GM23338 (cell line): ENCODE measurements at regions not wholly inside any gene's neighbourhood (a gene's known extent, or its start where the extent isn't known, plus 50 kb on each side); places are given as distances from the start of the nearest gene placed in this dataset.

Experiments used
- ATAC-seq: fragments of 200-7000 bp; cut with Tn5 transposase; 3 replicates; pipeline ENCODE4 v1.9.1; 2020
- DNase-seq: peaks from one replicate; pipeline ENCODE4 v3.0.0-alpha.2; 2015; ENCODE audit warnings: low spot score
- H2AFZ ChIP-seq: fragments of 200-600 bp; sonication (generic); 2 replicates; pipeline ENCODE4 v1.8.0; 2016; ENCODE audit warnings: antibody characterized with exemption, mild to moderate bottlenecking, moderate library complexity
- H3F3A ChIP-seq: fragments of 200-600 bp; sonication (generic); replicated peaks from 2 replicates; pipeline ENCODE4 v1.8.0; 2017; ENCODE audit warnings: antibody characterized with exemption, mixed run types, low read depth
- H3K27ac ChIP-seq: fragments of 200-600 bp; sonication (generic); 2 replicates; pipeline ENCODE4 v1.6.1; 2016; ENCODE audit warnings: low read depth
- H3K27me3 ChIP-seq: fragments of 200-600 bp; sonication (generic); 2 replicates; pipeline ENCODE4 v1.8.0; 2016; ENCODE audit warnings: mild to moderate bottlenecking, mixed run types, moderate library complexity; ENCODE audit not compliant: insufficient read depth
- H3K36me3 ChIP-seq: fragments of 200-600 bp; sonication (generic); 2 replicates; pipeline ENCODE4 v1.8.0; 2016; ENCODE audit warnings: mild to moderate bottlenecking; ENCODE audit not compliant: insufficient read depth
- H3K4me1 ChIP-seq: fragments of 200-600 bp; sonication (generic); 2 replicates; pipeline ENCODE4 v1.8.0; 2016; ENCODE audit warnings: mild to moderate bottlenecking, moderate library complexity; ENCODE audit not compliant: insufficient read depth
- H3K4me2 ChIP-seq: fragments of 200-600 bp; sonication (generic); 2 replicates; pipeline ENCODE4 v1.7.1; 2017; ENCODE audit warnings: mixed run types
- H3K4me3 ChIP-seq: fragments of 200-600 bp; sonication (generic); 2 replicates; pipeline ENCODE4 v1.6.1; 2016; ENCODE audit warnings: mixed run types
- H3K79me2 ChIP-seq: fragments of 200-600 bp; sonication (generic); replicated peaks from 2 replicates; pipeline ENCODE4 v1.8.0; 2017; ENCODE audit warnings: mild to moderate bottlenecking; ENCODE audit not compliant: insufficient read depth
- H3K9me2 ChIP-seq: fragments of 200-600 bp; sonication (generic); 2 replicates; pipeline ENCODE4 v1.8.0; 2017; ENCODE audit not compliant: insufficient read depth
- H4K20me1 ChIP-seq: fragments of 200-600 bp; sonication (generic); replicated peaks from 2 replicates; pipeline ENCODE4 v1.8.0; 2017; ENCODE audit warnings: mild to moderate bottlenecking; ENCODE audit not compliant: insufficient read depth
- H3K27ac Mint-ChIP-seq: 2 replicates; pipeline ENCODE4 v1.8.0; 2020; ENCODE audit warnings: inconsistent platforms, mild to moderate bottlenecking, moderate library complexity, mixed read lengths
- H3K27me3 Mint-ChIP-seq: 3 replicates; pipeline ENCODE4 v1.8.0; 2022; ENCODE audit warnings: low read depth, mild to moderate bottlenecking, moderate library complexity, mixed read lengths, inconsistent platforms; ENCODE audit not compliant: insufficient read depth, poor library complexity
- H3K36me3 Mint-ChIP-seq: 3 replicates; pipeline ENCODE4 v1.8.0; 2021; ENCODE audit warnings: low read depth, mild to moderate bottlenecking, inconsistent platforms, moderate library complexity, mixed read lengths
- H3K4me1 Mint-ChIP-seq: 3 replicates; pipeline ENCODE4 v1.8.0; 2020; ENCODE audit warnings: mild to moderate bottlenecking, inconsistent platforms, mixed read lengths
- H3K4me3 Mint-ChIP-seq: 3 replicates; pipeline ENCODE4 v1.8.0; 2021; ENCODE audit warnings: moderate library complexity, mild to moderate bottlenecking, inconsistent platforms, mixed read lengths
- H3K9me3 Mint-ChIP-seq: 3 replicates; pipeline ENCODE4 v1.8.0; 2020; ENCODE audit warnings: moderate library complexity, mild to moderate bottlenecking, inconsistent platforms, mixed read lengths
- CREB1 ChIP-seq: fragments of 250-450 bp; sonication (Bioruptor Pico); IDR thresholded peaks from 2 replicates; pipeline ENCODE4 v1.5.0; 2020; ENCODE audit warnings: low read depth, mild to moderate bottlenecking, moderate library complexity
- CTCF ChIP-seq, 2 experiments: fragments of 200-600 bp in 1 of 2; sonication (generic) in 1 of 2; conservative IDR thresholded peaks; 2 replicates each; pipeline versions ENCODE4 v1.5.1 to v1.6.1; 2016 to 2017; ENCODE audit warnings: antibody characterized with exemption in 2 of 2, low read depth in 2 of 2, mild to moderate bottlenecking in 2 of 2, moderate library complexity in 1 of 2
- ETS1 ChIP-seq: IDR thresholded peaks from 2 replicates; pipeline ENCODE4 v1.6.1; 2016; ENCODE audit warnings: antibody characterized with exemption
- EZH2 ChIP-seq: fragments of 200-600 bp; sonication (generic); IDR thresholded peaks from one replicate; pipeline ENCODE4 v1.8.0; 2017; ENCODE audit warnings: antibody characterized with exemption, mild to moderate bottlenecking, low read depth; ENCODE audit not compliant: unreplicated experiment
- EZH2phosphoT487 ChIP-seq: fragments of 200-600 bp; sonication (generic); IDR thresholded peaks from one replicate; pipeline ENCODE4 v1.8.1; 2018; ENCODE audit warnings: antibody characterized with exemption; ENCODE audit not compliant: unreplicated experiment
- JUNB ChIP-seq: IDR thresholded peaks from one replicate; pipeline ENCODE4 v1.6.1; 2016; ENCODE audit warnings: antibody characterized with exemption; ENCODE audit not compliant: unreplicated experiment
- NANOG ChIP-seq: IDR thresholded peaks from 2 replicates; pipeline ENCODE4 v1.6.1; 2016; ENCODE audit warnings: antibody characterized with exemption, borderline replicate concordance
- POLR2AphosphoS5 ChIP-seq: IDR thresholded peaks from 2 replicates; pipeline ENCODE4 v1.6.1; 2016; ENCODE audit warnings: antibody characterized with exemption, low read depth
- REST ChIP-seq: IDR thresholded peaks from one replicate; pipeline ENCODE4 v1.6.1; 2018; ENCODE audit warnings: antibody characterized with exemption; ENCODE audit not compliant: unreplicated experiment
- STAT1 ChIP-seq: IDR thresholded peaks from one replicate; pipeline ENCODE4 v1.6.1; 2016; ENCODE audit warnings: antibody characterized with exemption; ENCODE audit not compliant: unreplicated experiment
- ZNF114 ChIP-seq: fragments of 250-450 bp; sonication (Bioruptor Pico); IDR thresholded peaks from 2 replicates; pipeline ENCODE4 v1.5.0; 2020; ENCODE audit warnings: mild to moderate bottlenecking, moderate library complexity
- ZNF331 ChIP-seq: fragments of 250-450 bp; sonication (Bioruptor Pico); IDR thresholded peaks from 2 replicates; pipeline ENCODE4 v1.5.0; 2020; ENCODE audit warnings: low read depth, mild to moderate bottlenecking, moderate library complexity
- ZNF462 ChIP-seq: fragments of 250-450 bp; sonication (Bioruptor Pico); IDR thresholded peaks from 2 replicates; pipeline ENCODE4 v1.5.0; 2020; ENCODE audit warnings: mild to moderate bottlenecking, moderate library complexity

- H3K36me3 Mint-ChIP-seq, result no peaks in the 10 kb centered on the region
- Histone ChIP-seq H4K20me1 (no peaks in the 10 kb centered on the region), H3K27ac (no peak overlapping the region), H3F3A (no peaks in the 10 kb centered on the region), H3K4me3 (no peak overlapping the region), H3K36me3 (no peaks in the 10 kb centered on the region), H3K9me2 (no peaks in the 10 kb centered on the region), H3K4me1 (peaks cover 9% of the 10 kb centered on the region), H3K79me2 (no peaks in the 10 kb centered on the region), H3K4me2 (no peak overlapping the region), H2AFZ (no peak overlapping the region), H3K27me3 (no peaks in the 10 kb centered on the region)
- DNase-seq (peak; percentile 48), ATAC-seq (peak; percentile 53)
- H3K27ac Mint-ChIP-seq, result no peak overlapping the region
- H3K9me3 Mint-ChIP-seq, result no peaks in the 10 kb centered on the region
- H3K4me3 Mint-ChIP-seq, result no peak overlapping the region
- TF ChIP-seq ZNF462 (CRISPR knock-in tag) (no peak), ETS1 (no peak), EZH2phosphoT487 (no peak), JUNB (no peak), EZH2 (no peak), CREB1 (no peak), CTCF (conservative IDR thresholded peaks at IDR 0.05; ENCODE audit: low read depth in 2 of 2) (no peak), POLR2AphosphoS5 (no peak), ZNF331 (CRISPR knock-in tag) (no peak), NANOG (no peak), ZNF114 (no peak), REST (no peak), STAT1 (no peak)
- H3K4me1 Mint-ChIP-seq, result peaks cover 13% of the 10 kb centered on the region
- peaks cover 1% of the 10 kb centered on the region for H3K27me3 Mint-ChIP-seq
Observed at GRCh38 chr16:48912360-48912759, 302.4 kb upstream of the N4BP1 start.
